GM23248 (cell line): ENCODE measurements at regions not wholly inside any gene's neighbourhood (a gene's known extent, or its start where the extent isn't known, plus 50 kb on each side); places are given as distances from the start of the nearest gene placed in this dataset.

Experiments
- DNase-seq: peaks from one replicate; pipeline ENCODE4 v3.0.0-alpha.2; 2015
- H2AFZ ChIP-seq: fragments of 200-600 bp; sonication (generic); 2 replicates; pipeline ENCODE4 v1.6.1; 2016; ENCODE audit warnings: antibody characterized with exemption
- H3F3A ChIP-seq: fragments of 200-600 bp; sonication (generic); 2 replicates; pipeline ENCODE4 v1.6.1; 2016; ENCODE audit warnings: mild to moderate bottlenecking, antibody characterized with exemption, mixed run types; ENCODE audit not compliant: insufficient read depth
- H3K27ac ChIP-seq: fragments of 200-600 bp; sonication (generic); 2 replicates; pipeline ENCODE4 v1.5.1; 2016; ENCODE audit warnings: mild to moderate bottlenecking
- H3K27me3 ChIP-seq: fragments of 200-600 bp; sonication (generic); replicated peaks from 2 replicates; pipeline ENCODE4 v1.6.1; 2016; ENCODE audit warnings: mild to moderate bottlenecking; ENCODE audit not compliant: insufficient read depth
- H3K36me3 ChIP-seq: fragments of 200-600 bp; sonication (generic); 2 replicates; pipeline ENCODE4 v1.6.1; 2016; ENCODE audit warnings: low read depth, mild to moderate bottlenecking
- H3K4me1 ChIP-seq: fragments of 200-600 bp; sonication (generic); 2 replicates; pipeline ENCODE4 v1.6.1; 2016; ENCODE audit warnings: mild to moderate bottlenecking; ENCODE audit not compliant: insufficient read depth
- H3K4me2 ChIP-seq: fragments of 200-600 bp; sonication (generic); one replicate; pipeline ENCODE4 v1.6.1; 2016; ENCODE audit warnings: mild to moderate bottlenecking; ENCODE audit not compliant: unreplicated experiment
- H3K4me3 ChIP-seq: fragments of 200-600 bp; sonication (generic); 2 replicates; pipeline ENCODE4 v1.5.1; 2016; ENCODE audit warnings: mild to moderate bottlenecking
- H3K79me2 ChIP-seq: fragments of 200-600 bp; sonication (generic); 2 replicates; pipeline ENCODE4 v1.6.1; 2016; ENCODE audit warnings: mild to moderate bottlenecking; ENCODE audit not compliant: insufficient read depth
- H3K9ac ChIP-seq: fragments of 200-600 bp; sonication (generic); 2 replicates; pipeline ENCODE4 v1.6.1; 2016; ENCODE audit warnings: mild to moderate bottlenecking
- H3K9me2 ChIP-seq: fragments of 200-600 bp; sonication (generic); 2 replicates; pipeline ENCODE4 v1.6.1; 2016; ENCODE audit warnings: mixed run types, mild to moderate bottlenecking, moderate library complexity; ENCODE audit not compliant: insufficient read depth
- H3K9me3 ChIP-seq: fragments of 200-600 bp; sonication (generic); one replicate; pipeline ENCODE4 v1.6.1; 2017; ENCODE audit warnings: low read depth
- H4K20me1 ChIP-seq: fragments of 200-600 bp; sonication (generic); 2 replicates; pipeline ENCODE4 v1.6.0; 2016; ENCODE audit not compliant: insufficient read depth
- EZH2 ChIP-seq: fragments of 200-600 bp; sonication (generic); IDR thresholded peaks from 2 replicates; pipeline ENCODE4 v1.6.1; 2018; ENCODE audit warnings: antibody characterized with exemption, mild to moderate bottlenecking; ENCODE audit not compliant: insufficient read depth, poor library complexity, severe bottlenecking
- EZH2phosphoT487 ChIP-seq: fragments of 200-600 bp; sonication (generic); IDR thresholded peaks from 2 replicates; pipeline ENCODE4 v1.6.1; 2018; ENCODE audit warnings: antibody characterized with exemption, moderate library complexity, mild to moderate bottlenecking, low read depth; ENCODE audit not compliant: insufficient read depth
- WGBS, 2 experiments: methylation state at CpG; one replicate each; pipeline ENCODE4 v1.1.6; 2015 to 2017; ENCODE audit warnings: low lambda C conversion rate in 2 of 2, low coverage in 1 of 2; ENCODE audit errors: missing lambda C conversion rate in 2 of 2; 5-methylcytosine and 5-hydroxymethylcytosine counted together
- in situ Hi-C: fragments of 300-500 bp; cut with MboI; formaldehyde crosslinking; loops from 2 replicates; pipeline ENCODE4 v1.15.0; 2020

DNA sequence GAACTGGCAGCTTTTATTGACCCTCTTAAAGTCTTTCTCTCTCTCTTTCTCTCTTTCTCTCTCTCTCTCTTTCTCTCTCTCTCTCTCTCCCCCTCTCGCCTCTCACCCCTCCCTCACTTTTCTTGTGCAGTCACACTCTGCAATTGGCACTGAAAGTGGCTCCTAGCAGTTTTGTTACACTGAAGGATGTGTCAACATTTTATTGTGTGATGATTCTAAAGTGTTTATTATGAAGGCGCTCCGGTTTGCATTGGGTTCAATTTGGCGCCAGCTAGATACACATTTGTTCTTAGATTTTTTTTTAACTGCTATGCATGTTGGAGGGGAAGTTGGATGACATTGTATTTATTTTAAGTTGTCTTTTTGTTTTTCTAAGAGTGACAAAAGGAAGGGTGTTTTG is 64.0 kb upstream of the CHRM3 start:
- Histone ChIP-seq H4K20me1 (no peaks in the 10 kb centered on the region), H3K4me1 (no peaks in the 10 kb centered on the region), H3K4me3 (no peak overlapping the region), H3K9me3 (no peaks in the 10 kb centered on the region), H3K9me2 (no peaks in the 10 kb centered on the region), H3F3A (no peaks in the 10 kb centered on the region), H3K9ac (no peak overlapping the region), H3K27me3 (no peaks in the 10 kb centered on the region), H3K36me3 (no peaks in the 10 kb centered on the region), H2AFZ (no peak overlapping the region), H3K27ac (no peak overlapping the region), H3K4me2 (no peak overlapping the region), H3K79me2 (no peaks in the 10 kb centered on the region)
- TF ChIP-seq EZH2, result no peak
- TF ChIP-seq EZH2phosphoT487, result no peak
- in situ Hi-C loops, result no loop called here
- WGBS, 2 experiments, result 3 to 7% methylated on average over 4 of the region's 4 CpGs
- no peak for DNase-seq

DNA sequence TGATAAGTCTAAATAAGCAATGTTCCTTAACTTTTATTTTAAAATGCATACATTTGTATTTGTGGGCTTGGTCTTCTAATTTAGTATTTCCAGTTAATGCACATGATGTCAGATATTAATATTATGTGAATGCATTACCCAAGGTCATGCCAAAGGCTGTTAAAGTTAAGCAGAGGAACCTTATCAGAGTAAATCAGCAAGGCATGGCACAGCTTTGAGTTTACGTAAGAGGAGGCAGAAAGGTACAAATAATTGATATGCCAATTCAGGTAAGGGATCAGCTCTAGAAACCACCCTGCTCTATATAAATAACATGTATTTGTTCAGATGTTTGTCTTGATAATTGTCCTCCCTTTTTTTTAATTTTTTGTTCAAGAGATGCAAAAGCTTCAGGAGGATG is 64.5 kb upstream of the CHRM3 start:
- no peaks in the 10 kb centered on the region for H3F3A ChIP-seq
- H2AFZ ChIP-seq, result no peak overlapping the region
- 0 to 2% methylated on average over 1 of the region's 1 CpG for WGBS, 2 experiments
- H3K4me3 ChIP-seq, result no peak overlapping the region
- H3K27ac ChIP-seq, result no peak overlapping the region
- H3K9me3 ChIP-seq, result no peaks in the 10 kb centered on the region
- no peaks in the 10 kb centered on the region for H4K20me1 ChIP-seq
- in situ Hi-C loops, result no loop called here
- H3K4me2 ChIP-seq, result no peak overlapping the region
- no peaks in the 10 kb centered on the region for H3K9me2 ChIP-seq
- no peaks in the 10 kb centered on the region for H3K4me1 ChIP-seq
- H3K27me3 ChIP-seq, result no peaks in the 10 kb centered on the region
- H3K79me2 ChIP-seq, result no peaks in the 10 kb centered on the region
- no peak for DNase-seq
- TF ChIP-seq EZH2phosphoT487, result no peak
- TF ChIP-seq EZH2, result no peak
- H3K9ac ChIP-seq, result no peak overlapping the region
- H3K36me3 ChIP-seq, result no peaks in the 10 kb centered on the region

DNA sequence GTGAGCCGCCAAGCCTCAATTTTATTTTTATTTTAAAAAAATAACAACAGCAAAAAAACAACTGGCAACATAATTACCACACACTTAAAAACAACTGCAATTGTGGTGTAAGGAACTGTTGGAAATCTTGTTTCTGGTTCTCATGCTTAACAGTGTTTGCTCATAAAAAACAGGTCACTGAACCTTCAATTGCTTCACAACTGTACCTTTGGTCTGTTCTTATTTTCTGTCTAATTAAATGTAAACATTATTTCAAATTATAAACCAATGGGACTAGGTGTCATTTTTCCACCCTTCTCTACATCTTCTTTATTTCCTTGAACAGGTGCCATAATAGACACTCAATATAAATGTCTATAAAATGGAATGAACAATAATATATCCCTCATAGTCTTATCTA is 68.4 kb upstream of the CHRM3 start:
- no peak for DNase-seq
- TF ChIP-seq EZH2 (no peak), EZH2phosphoT487 (no peak)
- Histone ChIP-seq H3K9me3 (no peaks in the 10 kb centered on the region), H3K27me3 (no peaks in the 10 kb centered on the region), H2AFZ (no peak overlapping the region), H4K20me1 (no peaks in the 10 kb centered on the region), H3K4me2 (no peak overlapping the region), H3K79me2 (no peaks in the 10 kb centered on the region), H3K9me2 (no peaks in the 10 kb centered on the region), H3K9ac (no peak overlapping the region), H3K4me3 (no peak overlapping the region), H3K4me1 (no peaks in the 10 kb centered on the region), H3K27ac (no peak overlapping the region), H3F3A (no peaks in the 10 kb centered on the region), H3K36me3 (no peaks in the 10 kb centered on the region)
- WGBS, 2 experiments, result 20 to 29% methylated on average over 1 of the region's 1 CpG
- in situ Hi-C loops, result no loop called here

DNA sequence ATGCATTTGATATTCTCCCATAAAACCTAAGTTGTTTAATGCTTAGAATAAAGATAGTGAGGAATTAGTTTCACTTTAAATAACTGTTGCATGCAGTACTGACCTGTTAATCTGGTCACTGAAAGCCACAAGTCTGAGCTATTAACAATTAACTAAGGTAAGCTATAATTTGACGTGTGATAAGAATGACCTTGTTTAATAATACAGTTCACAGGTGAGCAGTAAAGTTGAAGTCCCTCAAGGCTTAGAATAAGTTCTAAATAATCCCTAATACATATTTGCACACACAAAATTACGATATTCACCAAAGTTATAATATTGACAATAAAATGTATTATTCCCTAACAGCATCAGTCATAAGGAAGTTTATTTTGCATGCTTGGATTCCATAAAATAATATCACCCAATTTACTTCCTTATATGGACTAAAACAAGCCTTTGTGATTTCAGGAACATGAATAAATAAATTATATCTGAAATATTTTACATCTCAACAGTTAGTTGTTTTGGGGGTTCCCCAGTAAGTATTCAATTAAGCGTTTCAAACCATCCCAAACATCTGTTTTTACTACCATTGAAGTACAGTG is 70.6 kb upstream of the CHRM3 start:
- WGBS, 2 experiments, result 14 to 15% methylated on average over 3 of the region's 3 CpGs
- H3K4me2 ChIP-seq, result no peak overlapping the region
- no peaks in the 10 kb centered on the region for H3K79me2 ChIP-seq
- H3F3A ChIP-seq, result no peaks in the 10 kb centered on the region
- H3K9ac ChIP-seq, result no peak overlapping the region
- no peak overlapping the region for H3K4me3 ChIP-seq
- TF ChIP-seq EZH2phosphoT487 (no peak), EZH2 (no peak)
- no peaks in the 10 kb centered on the region for H3K9me3 ChIP-seq
- in situ Hi-C loops, result no loop called here
- no peaks in the 10 kb centered on the region for H3K27me3 ChIP-seq
- H3K4me1 ChIP-seq, result no peaks in the 10 kb centered on the region
- no peaks in the 10 kb centered on the region for H3K9me2 ChIP-seq
- no peak overlapping the region for H3K27ac ChIP-seq
- no peak overlapping the region for H2AFZ ChIP-seq
- no peaks in the 10 kb centered on the region for H3K36me3 ChIP-seq
- H4K20me1 ChIP-seq, result no peaks in the 10 kb centered on the region
- DNase-seq, result no peak

DNA sequence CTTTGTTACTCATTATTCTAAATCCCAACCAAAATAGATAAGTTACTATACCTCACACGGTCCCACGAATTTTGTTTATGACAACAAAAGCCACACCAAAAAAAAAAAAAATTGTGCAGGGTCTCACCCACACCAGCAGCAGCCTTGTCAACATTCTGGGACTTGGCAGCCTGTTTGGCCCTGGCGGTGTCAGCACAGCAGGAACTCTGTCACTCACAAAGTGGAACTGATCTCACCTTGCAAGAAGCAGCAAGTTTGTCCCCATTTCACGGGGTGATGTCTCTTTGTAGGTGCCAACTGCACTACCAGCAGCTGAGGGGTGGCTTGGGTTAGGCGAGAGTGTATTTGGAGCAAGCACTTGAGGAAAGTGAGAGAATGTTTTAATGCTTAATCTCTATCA is 75.0 kb upstream of the CHRM3 start:
- Histone ChIP-seq H3K27ac (no peak overlapping the region), H3K4me1 (no peaks in the 10 kb centered on the region), H4K20me1 (no peaks in the 10 kb centered on the region), H3K9me2 (no peaks in the 10 kb centered on the region), H3K36me3 (no peaks in the 10 kb centered on the region), H3K9me3 (no peaks in the 10 kb centered on the region), H3K4me2 (no peak overlapping the region), H3K4me3 (no peak overlapping the region), H3F3A (no peaks in the 10 kb centered on the region), H3K79me2 (no peaks in the 10 kb centered on the region), H3K27me3 (no peaks in the 10 kb centered on the region), H2AFZ (no peak overlapping the region), H3K9ac (no peak overlapping the region)
- TF ChIP-seq EZH2 (no peak), EZH2phosphoT487 (no peak)
- DNase-seq, result no peak
- WGBS, 2 experiments, result 15 to 17% methylated on average over 5 of the region's 5 CpGs
- in situ Hi-C loops, result no loop called here
